ENCODE measurements at regions not wholly inside any gene's neighbourhood (a gene's known extent, or its start where the extent isn't known, plus 50 kb on each side); places are given as distances from the start of the nearest gene placed in this dataset.

- Histone ChIP-seq H3K9me3 (ENCODE audit: control insufficient read depth, low read length) (no peaks in the 10 kb centered on the region), H2AFZ (no peak overlapping the region), H3K9ac (no peak overlapping the region), H3K4me2 (ENCODE audit: low read length) (no peak overlapping the region), H3K27ac (no peak overlapping the region), H3K36me3 (ENCODE audit: control insufficient read depth, insufficient read depth, low read length) (no peaks in the 10 kb centered on the region), H3K4me3 (ENCODE audit: low read depth, low read length) (no peak overlapping the region), H3K79me2 (no peaks in the 10 kb centered on the region), H3K4me1 (no peaks in the 10 kb centered on the region), H3K27me3 (ENCODE audit: control insufficient read depth, insufficient read depth, low read length) (no peaks in the 10 kb centered on the region)
- TF ChIP-seq CTCF (IDR thresholded peaks at IDR 0.05) = no peak
Measured at GRCh38 chr3:116767726-116768125, 58.1 kb downstream of the TUSC7 start.

- no peaks in the 10 kb centered on the region for H3K4me1 ChIP-seq
- H3K27ac ChIP-seq = no peak overlapping the region
- peak; percentile 81 for TF ChIP-seq CTCF (IDR thresholded peaks at IDR 0.05)
- H3K4me2 ChIP-seq (ENCODE audit: low read length) = no peak overlapping the region
- no peaks in the 10 kb centered on the region for H3K27me3 ChIP-seq (ENCODE audit: control insufficient read depth, insufficient read depth, low read length)
- H3K9ac ChIP-seq = no peak overlapping the region
- no peak overlapping the region for H3K4me3 ChIP-seq (ENCODE audit: low read depth, low read length)
- H2AFZ ChIP-seq = no peak overlapping the region
- H3K36me3 ChIP-seq (ENCODE audit: control insufficient read depth, insufficient read depth, low read length) = no peaks in the 10 kb centered on the region
- H3K79me2 ChIP-seq = no peaks in the 10 kb centered on the region
- H3K9me3 ChIP-seq (ENCODE audit: control insufficient read depth, low read length) = no peaks in the 10 kb centered on the region
Measured at GRCh38 chr3:116770815-116771450, 61.4 kb downstream of the TUSC7 start.

- no peaks in the 10 kb centered on the region for H3K4me1 ChIP-seq
- H3K79me2 ChIP-seq = no peaks in the 10 kb centered on the region
- no peak for TF ChIP-seq CTCF (IDR thresholded peaks at IDR 0.05)
- H3K27me3 ChIP-seq (ENCODE audit: control insufficient read depth, insufficient read depth, low read length) = no peaks in the 10 kb centered on the region
- no peak overlapping the region for H3K4me2 ChIP-seq (ENCODE audit: low read length)
- H3K36me3 ChIP-seq (ENCODE audit: control insufficient read depth, insufficient read depth, low read length) = no peaks in the 10 kb centered on the region
- no peaks in the 10 kb centered on the region for H3K9me3 ChIP-seq (ENCODE audit: control insufficient read depth, low read length)
- H3K27ac ChIP-seq = no peak overlapping the region
- no peak overlapping the region for H2AFZ ChIP-seq
- no peak overlapping the region for H3K9ac ChIP-seq
- no peak overlapping the region for H3K4me3 ChIP-seq (ENCODE audit: low read depth, low read length)
Measured at GRCh38 chr3:116776880-116777785, 67.6 kb downstream of the TUSC7 start.

DNA sequence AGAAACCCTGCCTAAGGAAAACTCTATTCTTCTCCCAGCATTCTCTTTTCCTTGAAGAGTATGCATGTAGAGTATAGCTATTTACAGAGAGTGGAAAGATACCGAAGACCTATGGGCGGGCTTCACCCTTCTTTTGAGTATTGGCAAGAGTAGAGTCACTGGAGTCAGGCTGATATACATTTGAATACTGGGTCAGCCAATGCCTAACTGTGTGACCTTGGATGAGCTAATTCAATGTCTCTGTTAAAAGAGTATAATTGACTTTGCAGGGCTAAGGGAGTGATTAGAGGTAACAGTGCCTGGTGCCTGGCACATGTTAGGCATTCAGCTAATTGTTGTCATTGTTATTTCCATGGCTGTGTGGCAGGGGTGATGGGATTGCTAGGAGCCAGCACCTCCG, 75.6 kb downstream of the TUSC7 start:
- Histone ChIP-seq H3K9ac (no peak overlapping the region), H2AFZ (no peak overlapping the region), H3K36me3 (ENCODE audit: control insufficient read depth, insufficient read depth, low read length) (no peaks in the 10 kb centered on the region), H3K4me1 (no peaks in the 10 kb centered on the region), H3K79me2 (no peaks in the 10 kb centered on the region), H3K9me3 (ENCODE audit: control insufficient read depth, low read length) (no peaks in the 10 kb centered on the region), H3K4me3 (ENCODE audit: low read depth, low read length) (no peak overlapping the region), H3K27ac (no peak overlapping the region), H3K27me3 (ENCODE audit: control insufficient read depth, insufficient read depth, low read length) (no peaks in the 10 kb centered on the region), H3K4me2 (ENCODE audit: low read length) (no peak overlapping the region)
- TF ChIP-seq CTCF (IDR thresholded peaks at IDR 0.05) = no peak

Measured in parathyroid adenoma (tissue), 2 donors.